ENCODE measurements at regions not wholly inside any gene's neighbourhood (a gene's known extent, or its start where the extent isn't known, plus 50 kb on each side); places are given as distances from the start of the nearest gene placed in this dataset.

DNA sequence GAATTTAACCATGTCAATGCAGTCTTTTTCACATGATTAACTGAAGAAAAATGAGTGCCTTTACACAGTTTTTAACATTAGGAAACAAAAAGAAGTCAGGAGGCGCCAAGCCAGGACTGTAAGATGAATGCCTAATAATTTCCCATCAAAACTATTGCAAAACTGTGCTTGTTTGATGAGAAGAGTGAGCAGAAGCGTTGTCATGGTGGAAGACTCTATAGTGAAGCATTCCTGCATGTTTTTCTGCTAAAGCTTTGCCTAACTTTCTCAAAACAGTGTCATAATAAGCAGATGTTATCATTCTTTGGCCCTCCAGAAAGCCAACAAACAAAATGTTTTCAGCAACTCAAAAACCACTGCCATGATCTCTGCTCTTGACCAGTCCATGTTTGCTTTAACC lies 156.8 kb upstream of the CDIN1 start (continued):
- no peak for TF ChIP-seq SRF (IDR thresholded peaks at IDR 0.05; ENCODE audit: low read depth)
- TF ChIP-seq, protein P1, sequence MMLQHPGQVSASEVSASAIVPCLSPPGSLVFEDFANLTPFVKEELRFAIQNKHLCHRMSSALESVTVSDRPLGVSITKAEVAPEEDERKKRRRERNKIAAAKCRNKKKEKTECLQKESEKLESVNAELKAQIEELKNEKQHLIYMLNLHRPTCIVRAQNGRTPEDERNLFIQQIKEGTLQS (IDR thresholded peaks at IDR 0.05), result no peak
- TF ChIP-seq, protein P2, sequence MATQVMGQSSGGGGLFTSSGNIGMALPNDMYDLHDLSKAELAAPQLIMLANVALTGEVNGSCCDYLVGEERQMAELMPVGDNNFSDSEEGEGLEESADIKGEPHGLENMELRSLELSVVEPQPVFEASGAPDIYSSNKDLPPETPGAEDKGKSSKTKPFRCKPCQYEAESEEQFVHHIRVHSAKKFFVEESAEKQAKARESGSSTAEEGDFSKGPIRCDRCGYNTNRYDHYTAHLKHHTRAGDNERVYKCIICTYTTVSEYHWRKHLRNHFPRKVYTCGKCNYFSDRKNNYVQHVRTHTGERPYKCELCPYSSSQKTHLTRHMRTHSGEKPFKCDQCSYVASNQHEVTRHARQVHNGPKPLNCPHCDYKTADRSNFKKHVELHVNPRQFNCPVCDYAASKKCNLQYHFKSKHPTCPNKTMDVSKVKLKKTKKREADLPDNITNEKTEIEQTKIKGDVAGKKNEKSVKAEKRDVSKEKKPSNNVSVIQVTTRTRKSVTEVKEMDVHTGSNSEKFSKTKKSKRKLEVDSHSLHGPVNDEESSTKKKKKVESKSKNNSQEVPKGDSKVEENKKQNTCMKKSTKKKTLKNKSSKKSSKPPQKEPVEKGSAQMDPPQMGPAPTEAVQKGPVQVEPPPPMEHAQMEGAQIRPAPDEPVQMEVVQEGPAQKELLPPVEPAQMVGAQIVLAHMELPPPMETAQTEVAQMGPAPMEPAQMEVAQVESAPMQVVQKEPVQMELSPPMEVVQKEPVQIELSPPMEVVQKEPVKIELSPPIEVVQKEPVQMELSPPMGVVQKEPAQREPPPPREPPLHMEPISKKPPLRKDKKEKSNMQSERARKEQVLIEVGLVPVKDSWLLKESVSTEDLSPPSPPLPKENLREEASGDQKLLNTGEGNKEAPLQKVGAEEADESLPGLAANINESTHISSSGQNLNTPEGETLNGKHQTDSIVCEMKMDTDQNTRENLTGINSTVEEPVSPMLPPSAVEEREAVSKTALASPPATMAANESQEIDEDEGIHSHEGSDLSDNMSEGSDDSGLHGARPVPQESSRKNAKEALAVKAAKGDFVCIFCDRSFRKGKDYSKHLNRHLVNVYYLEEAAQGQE (IDR thresholded peaks at IDR 0.05; ENCODE audit: low read depth), result no peak
- no peak for TF ChIP-seq EZH2 (IDR thresholded peaks at IDR 0.05)
- no peak for TF ChIP-seq POLR2A (IDR thresholded peaks at IDR 0.05; ENCODE audit: borderline replicate concordance, extremely low read depth, insufficient read depth, insufficient read length)
- TF ChIP-seq YY1 (IDR thresholded peaks at IDR 0.05; ENCODE audit: extremely low read depth, insufficient replicate concordance, low read depth, low read length), result no peak

DNA sequence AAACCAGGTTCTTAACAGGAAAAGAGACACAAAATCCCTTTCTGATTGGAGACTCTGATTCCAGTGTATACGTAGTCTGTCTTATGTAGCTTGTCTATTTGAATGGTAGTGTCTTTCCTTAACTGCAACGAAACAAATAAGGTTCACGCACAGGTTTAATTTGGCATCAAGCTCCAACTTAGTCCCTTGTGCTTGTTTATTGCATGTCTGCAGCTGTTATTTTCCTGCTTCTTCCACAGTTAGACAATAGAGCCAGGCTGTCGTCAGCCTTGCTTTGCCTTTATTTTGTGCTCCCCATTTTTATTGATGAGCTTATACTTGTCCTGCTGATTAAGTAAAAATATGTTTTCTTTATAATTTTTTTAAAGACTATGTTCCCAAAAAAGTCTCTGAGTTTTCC lies 152.7 kb upstream of the CDIN1 start:
- ChIA-PET POLR2A (no interaction called here), CTCF (no interaction called here), RAD21 (ENCODE audit: low non-redundant PET in 1 of 2, low total read pairs in 2 of 2, uncharacterized antibody in 2 of 2, unreplicated experiment in 2 of 2) (no interaction called here)
- TF ChIP-seq ELF1 (IDR thresholded peaks at IDR 0.05; ENCODE audit: borderline replicate concordance, low read depth) (no peak), EZH2phosphoT487 (IDR thresholded peaks at IDR 0.05; ENCODE audit: borderline replicate concordance) (no peak), POLR2AphosphoS5 (IDR thresholded peaks at IDR 0.05; ENCODE audit: low read depth, low read length) (no peak)
- no TSS peak for BruUV-seq (replicated peaks)
- Histone ChIP-seq H3K27ac (ENCODE audit: low read depth, low read length) (peak overlapping the region; percentile 92; the same call in 1 of the 2 replicates), H3K79me2 (ENCODE audit: insufficient read depth, low read length) (no peaks in the 10 kb centered on the region), H3K4me2 (ENCODE audit: low read length) (peak overlapping the region; percentile 62; the same call in 1 of the 2 replicates), H3K4me1 (ENCODE audit: control insufficient read depth in 1 of 2, insufficient read depth in 2 of 2, low read length in 2 of 2) (peaks cover 25 to 45% of the 10 kb centered on the region in 2 experiments), H3K9me3 (ENCODE audit: control insufficient read depth in 1 of 2, insufficient read depth in 1 of 2, low read depth in 1 of 2, low read length in 2 of 2) (no peaks in the 10 kb centered on the region), H3K36me3 (ENCODE audit: control insufficient read depth in 1 of 2, insufficient read depth in 2 of 2, low read length in 2 of 2) (peaks cover 0 to 14% of the 10 kb centered on the region in 2 experiments; a peak in 1 of 4 replicates), H3K9me2 (ENCODE audit: insufficient read depth) (no peaks in the 10 kb centered on the region), H3K9ac (ENCODE audit: low read length) (peak overlapping the region; percentile 57; the same call in 1 of the 2 replicates), H2AFZ (ENCODE audit: low read depth, low read length, poor library complexity, severe bottlenecking) (no peak overlapping the region), H3K27me3 (ENCODE audit: insufficient read depth, low read length) (no peaks in the 10 kb centered on the region), H3K4me3 (replicated peaks in 1 of 2; ENCODE audit: low read depth in 1 of 2, low read length in 2 of 2) (no peak overlapping the region), H4K20me1 (ENCODE audit: insufficient read depth) (no peaks in the 10 kb centered on the region)
- no peak for ATAC-seq
- intact Hi-C loops (cut with micrococcal nuclease), result no loop called here
- no peak for DNase-seq (ENCODE audit: low read depth, low spot score)

Measured in HCT116 (cell line).